ENCODE measurements at regions not wholly inside any gene's neighbourhood (a gene's known extent, or its start where the extent isn't known, plus 50 kb on each side); places are given as distances from the start of the nearest gene placed in this dataset.
"Not testable (repeated sequence)": the region's sequence is repeated elsewhere in the genome, so short reads cannot be mapped to it uniquely, and the experiment has no call there.

DNA sequence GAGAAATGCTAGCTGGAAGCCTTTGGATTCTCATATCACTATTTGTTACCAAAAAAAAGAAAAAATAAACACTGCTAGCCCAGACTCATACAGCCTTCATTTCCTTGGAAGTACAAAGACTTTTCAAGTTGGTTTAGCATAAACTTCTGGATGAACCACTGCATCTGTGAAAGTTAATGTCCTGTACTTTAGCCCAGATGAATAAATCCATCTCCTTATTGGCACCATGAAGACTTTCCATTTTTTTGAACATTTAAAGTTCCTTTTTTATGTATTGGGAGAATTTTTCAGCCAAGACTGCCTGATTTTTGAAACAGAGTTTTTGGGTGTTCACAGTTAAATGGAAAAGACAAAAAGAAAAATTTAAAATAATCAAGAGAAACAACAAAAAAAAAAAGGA lies 184.0 kb upstream of the C1orf87 start:
- no peak overlapping the region for H3K4me3 ChIP-seq (ENCODE audit: low read depth, low read length)
- DNase-seq (ENCODE audit: low read depth) = no peak
- TF ChIP-seq, protein P1, sequence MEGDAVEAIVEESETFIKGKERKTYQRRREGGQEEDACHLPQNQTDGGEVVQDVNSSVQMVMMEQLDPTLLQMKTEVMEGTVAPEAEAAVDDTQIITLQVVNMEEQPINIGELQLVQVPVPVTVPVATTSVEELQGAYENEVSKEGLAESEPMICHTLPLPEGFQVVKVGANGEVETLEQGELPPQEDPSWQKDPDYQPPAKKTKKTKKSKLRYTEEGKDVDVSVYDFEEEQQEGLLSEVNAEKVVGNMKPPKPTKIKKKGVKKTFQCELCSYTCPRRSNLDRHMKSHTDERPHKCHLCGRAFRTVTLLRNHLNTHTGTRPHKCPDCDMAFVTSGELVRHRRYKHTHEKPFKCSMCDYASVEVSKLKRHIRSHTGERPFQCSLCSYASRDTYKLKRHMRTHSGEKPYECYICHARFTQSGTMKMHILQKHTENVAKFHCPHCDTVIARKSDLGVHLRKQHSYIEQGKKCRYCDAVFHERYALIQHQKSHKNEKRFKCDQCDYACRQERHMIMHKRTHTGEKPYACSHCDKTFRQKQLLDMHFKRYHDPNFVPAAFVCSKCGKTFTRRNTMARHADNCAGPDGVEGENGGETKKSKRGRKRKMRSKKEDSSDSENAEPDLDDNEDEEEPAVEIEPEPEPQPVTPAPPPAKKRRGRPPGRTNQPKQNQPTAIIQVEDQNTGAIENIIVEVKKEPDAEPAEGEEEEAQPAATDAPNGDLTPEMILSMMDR (IDR thresholded peaks at IDR 0.05; ENCODE audit: insufficient read depth, low read depth, low read length, missing control alignments) = no peak

DNA sequence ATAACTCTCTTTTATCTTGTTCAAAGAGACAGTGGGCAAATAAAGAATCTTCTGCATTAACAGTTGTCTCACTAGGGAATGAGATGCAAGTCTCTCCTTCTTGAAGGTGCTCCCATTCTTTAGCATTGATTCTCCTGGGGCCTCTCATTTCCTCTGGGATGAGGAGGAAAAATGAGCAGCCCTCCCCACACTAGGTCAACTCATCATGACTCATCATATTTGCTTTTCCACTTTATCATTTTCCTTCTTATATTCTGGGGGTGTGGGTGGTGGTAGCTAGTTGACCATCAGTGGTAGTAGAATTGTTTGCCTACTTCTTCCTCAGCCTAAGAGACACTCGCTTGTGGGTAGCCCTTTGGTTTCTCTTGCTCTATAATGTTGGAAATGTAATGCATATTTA lies 182.0 kb upstream of the C1orf87 start:
- no peak for DNase-seq (ENCODE audit: low read depth)
- TF ChIP-seq, protein P1 (IDR thresholded peaks at IDR 0.05; ENCODE audit: insufficient read depth, low read depth, low read length, missing control alignments) = no peak

DNA sequence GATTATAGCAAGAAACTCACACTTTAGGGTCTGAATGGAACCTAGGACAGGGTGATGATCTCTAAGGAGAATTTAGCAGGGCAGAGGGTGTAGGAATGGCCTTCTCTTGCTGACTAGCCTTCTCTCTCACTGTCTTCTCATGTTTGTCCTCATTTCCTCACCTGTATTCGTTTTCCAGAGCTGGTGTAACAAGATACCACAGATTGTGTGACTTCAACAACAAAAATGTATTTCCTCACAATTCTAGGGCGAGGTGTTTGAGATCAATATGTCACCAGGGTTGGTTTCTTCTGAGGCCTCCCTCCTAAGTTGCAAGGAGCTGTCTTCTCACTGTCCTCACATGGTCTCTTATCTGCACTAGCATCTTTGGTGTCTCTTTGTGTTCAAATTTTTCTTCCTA lies 177.9 kb upstream of the C1orf87 start:
- H3K4me3 ChIP-seq (ENCODE audit: low read depth, low read length) = no peak overlapping the region
- TF ChIP-seq, protein P1 (IDR thresholded peaks at IDR 0.05; ENCODE audit: insufficient read depth, low read depth, low read length, missing control alignments) = no peak
- DNase-seq (ENCODE audit: low read depth) = no peak

More for the DNA sequence above, 182.0 kb upstream of the C1orf87 start:
- H3K4me3 ChIP-seq (ENCODE audit: low read depth, low read length) = no peak overlapping the region

DNA sequence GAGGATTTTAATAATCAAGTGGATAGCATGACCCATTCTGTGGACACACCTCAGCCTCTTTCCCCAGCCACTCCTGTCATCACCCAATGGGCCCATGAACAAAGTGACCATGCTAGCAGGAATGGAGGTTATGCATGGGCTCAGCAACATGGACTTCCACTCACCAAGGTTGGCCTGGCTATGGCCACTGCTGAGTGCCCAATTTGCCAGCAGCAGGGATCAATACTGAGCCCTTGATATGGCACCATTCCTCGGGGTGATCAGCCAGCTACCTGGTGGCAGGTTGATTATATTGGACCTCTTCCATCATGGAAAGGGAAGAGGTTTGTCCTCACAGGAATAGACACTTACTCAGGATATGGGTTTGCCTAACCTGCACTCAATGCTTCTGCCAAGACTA lies 173.9 kb upstream of the C1orf87 start:
- H3K4me3 ChIP-seq (ENCODE audit: low read depth, low read length); DNase-seq (ENCODE audit: low read depth): not testable (repeated sequence)

DNA sequence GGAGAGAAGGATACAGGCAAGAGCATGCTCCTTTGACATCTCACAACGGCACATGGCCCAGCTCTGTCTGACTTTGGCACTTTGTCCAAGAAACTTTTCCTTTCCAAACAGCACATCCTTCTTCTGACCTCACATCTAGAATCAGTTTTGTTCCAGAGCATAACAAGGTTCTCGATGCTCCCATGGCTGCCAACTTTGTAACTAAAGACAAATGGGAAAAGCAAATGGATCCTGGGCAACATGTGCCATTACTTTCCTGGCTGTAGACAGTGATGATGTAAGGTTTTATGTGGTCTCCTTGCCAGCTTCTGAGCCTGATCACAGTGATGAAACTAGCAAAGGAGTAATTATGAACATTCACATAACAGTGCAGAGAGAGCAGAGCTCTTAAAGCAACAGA lies 171.8 kb upstream of the C1orf87 start:
- no peak overlapping the region for H3K4me3 ChIP-seq (ENCODE audit: low read depth, low read length)
- TF ChIP-seq, protein P1 (IDR thresholded peaks at IDR 0.05; ENCODE audit: insufficient read depth, low read depth, low read length, missing control alignments) = no peak
- no peak for DNase-seq (ENCODE audit: low read depth)

DNA sequence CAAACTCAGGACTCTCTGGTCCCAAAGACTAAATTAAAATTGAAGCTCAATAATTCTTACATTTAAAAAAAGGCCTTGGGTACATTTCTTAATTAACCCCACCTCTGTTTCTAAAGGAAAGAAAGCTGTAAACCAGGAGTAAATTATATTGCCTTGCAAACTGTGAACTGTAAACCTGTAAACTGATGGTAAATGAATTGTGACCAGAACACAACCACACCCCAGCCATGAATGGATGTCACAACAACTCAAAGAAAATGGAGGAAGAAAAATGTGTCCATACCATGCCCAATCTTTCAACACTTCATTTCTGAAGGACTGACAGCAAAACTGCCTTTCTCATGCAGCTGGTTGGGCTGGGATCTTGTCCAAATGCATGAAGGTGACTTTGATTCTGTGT lies 171.3 kb upstream of the C1orf87 start:
- TF ChIP-seq, protein P1 (IDR thresholded peaks at IDR 0.05; ENCODE audit: insufficient read depth, low read depth, low read length, missing control alignments) = no peak
- H3K4me3 ChIP-seq (ENCODE audit: low read depth, low read length) = no peak overlapping the region
- no peak for DNase-seq (ENCODE audit: low read depth)

DNA sequence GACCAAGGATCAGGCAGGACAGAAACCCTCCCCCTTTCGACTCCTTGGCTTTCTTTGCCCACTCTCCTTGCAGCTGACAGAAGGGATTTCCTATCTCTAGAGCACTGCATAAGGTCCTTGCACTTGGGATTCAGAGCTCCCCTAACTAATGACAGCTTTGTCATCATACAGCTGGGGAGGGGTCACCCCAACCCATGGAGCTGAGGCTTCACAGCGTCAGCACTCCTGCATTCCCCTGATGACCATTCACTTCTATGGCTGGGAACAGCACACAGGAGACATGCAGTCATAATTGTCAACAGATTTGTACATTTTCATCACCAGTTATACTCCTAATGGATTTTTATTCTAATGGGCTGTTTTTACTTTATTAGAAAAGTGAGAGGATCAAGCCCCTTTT lies 161.7 kb upstream of the C1orf87 start:
- no peak overlapping the region for H3K4me3 ChIP-seq (ENCODE audit: low read depth, low read length)
- TF ChIP-seq, protein P1 (IDR thresholded peaks at IDR 0.05; ENCODE audit: insufficient read depth, low read depth, low read length, missing control alignments) = no peak
- no peak for DNase-seq (ENCODE audit: low read depth)
